B cell (primary cell): ENCODE measurements at regions not wholly inside any gene's neighbourhood (a gene's known extent, or its start where the extent isn't known, plus 50 kb on each side); places are given as distances from the start of the nearest gene placed in this dataset.

Experiments
- ATAC-seq: fragments of 200-7000 bp; cut with Tn5 transposase; one replicate; pipeline ENCODE4 v1.10.0; 2021; ENCODE audit warnings: low read depth, mild to moderate bottlenecking, moderate number of reproducible peaks, moderate library complexity
- CTCF ChIA-PET: fragments of 350-600 bp; sonication (Branson Sonifier 250); formaldehyde crosslinking; loops from one replicate; lab custom pipeline; 2021; ENCODE audit warnings: antibody characterized with exemption, inconsistent platforms; lab: Charles Lee
- POLR2A ChIA-PET: fragments of 350-600 bp; sonication (Branson Sonifier 250); formaldehyde crosslinking; loops from one replicate; lab custom pipeline; 2021; ENCODE audit warnings: antibody characterized with exemption; lab: Charles Lee
- DNase-seq: peaks from one replicate; pipeline ENCODE4 v3.0.0; 2013
- H2AFZ ChIP-seq: 2 replicates; pipeline ENCODE4 v1.6.1; 2012; ENCODE audit warnings: mild to moderate bottlenecking, low read depth, low read length; ENCODE audit not compliant: insufficient read depth, poor library complexity, severe bottlenecking
- H3K27ac ChIP-seq, 2 donors: 1 replicate in 1 of 2; 2 replicates in 1 of 2; pipeline ENCODE4 v1.5.1; 2012 to 2013; ENCODE audit warnings: low read length in 2 of 2, mild to moderate bottlenecking in 2 of 2, moderate library complexity in 1 of 2
- H3K27me3 ChIP-seq, 4 experiments: fragments of 200-600 bp in 1 of 4; sonication (generic) in 1 of 4; replicated peaks in 1 of 4; 1 replicate in 2 of 4; 2 replicates in 2 of 4; pipeline versions ENCODE4 v1.6.1 to v1.7.0; 2013 to 2016; ENCODE audit warnings: low read length in 3 of 4, mild to moderate bottlenecking in 2 of 4, mixed read lengths in 1 of 4, moderate library complexity in 1 of 4; ENCODE audit not compliant: insufficient read depth in 4 of 4, control insufficient read depth in 3 of 4; ENCODE audit errors: control extremely low read depth in 1 of 4
- H3K36me3 ChIP-seq, 2 experiments: replicated peaks in 1 of 2; 1 replicate in 1 of 2; 2 replicates in 1 of 2; pipeline versions ENCODE4 v1.6.1 to v1.7.1; 2013; ENCODE audit warnings: low read length in 1 of 2; ENCODE audit not compliant: insufficient read depth in 2 of 2, control insufficient read depth in 1 of 2; ENCODE audit errors: control extremely low read depth in 1 of 2, extremely low read depth in 1 of 2
- H3K4me1 ChIP-seq, 2 donors: fragments of 200-600 bp in 1 of 2; sonication (generic) in 1 of 2; 1 replicate in 1 of 2; 2 replicates in 1 of 2; pipeline versions ENCODE4 v1.5.1 to v1.6.1; 2013 to 2017; ENCODE audit warnings: low read length in 2 of 2; ENCODE audit not compliant: control insufficient read depth in 2 of 2, insufficient read depth in 2 of 2
- H3K4me2 ChIP-seq: replicated peaks from 2 replicates; pipeline ENCODE3; 2012; ENCODE audit warnings: mild to moderate bottlenecking, low read depth, low read length; ENCODE audit not compliant: poor library complexity, severe bottlenecking
- H3K4me3 ChIP-seq, 5 experiments: fragments of 200-600 bp in 1 of 5; sonication (generic) in 1 of 5; 1 replicate in 3 of 5; 2 replicates in 2 of 5; pipeline versions ENCODE4 v1.5.1 to v1.7.0; 2011 to 2016; ENCODE audit warnings: low read length in 4 of 5, mild to moderate bottlenecking in 4 of 5, low read depth in 2 of 5, control low read depth in 1 of 5, moderate library complexity in 1 of 5; ENCODE audit not compliant: insufficient read depth in 1 of 5; ENCODE audit errors: control extremely low read depth in 1 of 5, extremely low read depth in 1 of 5
- H3K79me2 ChIP-seq: fragments of 200-600 bp; sonication (generic); one replicate; pipeline ENCODE4 v1.6.0; 2016; ENCODE audit warnings: low read length; ENCODE audit not compliant: control insufficient read depth, insufficient read depth
- H3K9ac ChIP-seq: fragments of 200-600 bp; sonication (generic); 2 replicates; pipeline ENCODE4 v1.6.1; 2017; ENCODE audit warnings: mild to moderate bottlenecking, low read length, moderate library complexity
- H3K9me3 ChIP-seq, 3 donors: one replicate each; pipeline versions ENCODE4 v1.6.1 to v1.7.1; 2013; ENCODE audit warnings: low read length in 2 of 3; ENCODE audit not compliant: control insufficient read depth in 2 of 3, insufficient read depth in 1 of 3; ENCODE audit errors: control extremely low read depth in 1 of 3
- H4K20me1 ChIP-seq: 2 replicates; pipeline ENCODE4 v1.6.0; 2012; ENCODE audit warnings: mild to moderate bottlenecking, low read length; ENCODE audit not compliant: insufficient read depth, control insufficient read depth, poor library complexity, severe bottlenecking
- H3K27ac Mint-ChIP-seq: one replicate; pipeline ENCODE4 v1.8.0; 2021; ENCODE audit warnings: mixed read lengths
- H3K27me3 Mint-ChIP-seq: one replicate; pipeline ENCODE4 v1.8.0; 2021; ENCODE audit warnings: mixed read lengths
- H3K4me1 Mint-ChIP-seq: one replicate; pipeline ENCODE4 v1.8.0; 2021; ENCODE audit warnings: mixed read lengths
- H3K4me3 Mint-ChIP-seq: one replicate; pipeline ENCODE4 v1.8.0; 2021; ENCODE audit warnings: mixed read lengths
- H3K9me3 Mint-ChIP-seq: one replicate; pipeline ENCODE4 v1.8.0; 2022; ENCODE audit warnings: mixed read lengths; ENCODE audit not compliant: insufficient read depth
- CTCF ChIP-seq: fragments of 200-600 bp; IDR thresholded peaks from one replicate; pipeline ENCODE4 v1.8.0; 2022; ENCODE audit warnings: antibody characterized with exemption, mild to moderate bottlenecking
- EZH2 ChIP-seq: IDR thresholded peaks from 2 replicates; pipeline ENCODE4 v1.6.1; 2012; ENCODE audit warnings: borderline replicate concordance, low read depth, mild to moderate bottlenecking, moderate library complexity, low read length; ENCODE audit not compliant: insufficient read depth, poor library complexity, severe bottlenecking
- WGBS: methylation state at CpG from one replicate; pipeline ENCODE4 v1.1.5; 2013; ENCODE audit warnings: missing lambda C conversion rate; ENCODE audit not compliant: insufficient coverage; 5-methylcytosine and 5-hydroxymethylcytosine counted together
- intact Hi-C: fragments of 100-400 bp; cut with micrococcal nuclease; formaldehyde crosslinking; loops from one replicate; pipeline ENCODE4 v1.10.0; 2022

DNA sequence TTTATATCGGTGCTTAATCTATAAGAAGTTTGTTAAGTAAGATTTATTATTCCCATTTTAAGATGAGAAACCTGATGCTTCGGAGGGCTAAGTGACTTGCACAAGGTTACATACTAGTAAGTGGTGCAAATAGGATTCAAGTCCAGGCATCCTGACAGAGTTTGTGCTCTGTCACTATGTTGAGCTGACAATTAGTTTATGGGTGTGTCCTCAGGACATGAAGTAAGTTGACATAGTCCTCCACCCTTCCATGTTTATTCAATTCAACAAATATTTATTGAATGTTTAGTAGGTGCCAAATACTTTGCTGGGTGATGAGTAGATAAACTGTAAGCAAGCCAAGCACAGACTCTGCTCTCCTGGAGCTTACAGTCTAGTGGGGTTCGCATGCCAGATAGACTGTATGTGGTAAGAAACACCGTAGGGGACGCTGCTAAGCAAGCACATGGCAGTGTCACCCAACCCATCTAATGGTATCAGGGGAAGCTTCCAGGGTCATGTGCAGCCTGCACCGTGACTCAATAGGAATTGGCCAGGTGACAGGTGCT, 342.7 kb upstream of the SATB1 start:
- Histone ChIP-seq H3K27me3 (no peaks in the 10 kb centered on the region), H2AFZ (no peak overlapping the region), H4K20me1 (no peaks in the 10 kb centered on the region), H3K9ac (no peak overlapping the region), H3K4me3 (no peak overlapping the region), H3K9me3 (no peaks in the 10 kb centered on the region), H3K36me3 (no peaks in the 10 kb centered on the region), H3K4me2 (no peak overlapping the region), H3K4me1 (no peaks in the 10 kb centered on the region), H3K27ac (no peak overlapping the region), H3K79me2 (no peaks in the 10 kb centered on the region)
- no peak for TF ChIP-seq EZH2
- TF ChIP-seq CTCF, result no peak
- POLR2A ChIA-PET, result no interaction called here
- no peaks in the 10 kb centered on the region for H3K9me3 Mint-ChIP-seq
- intact Hi-C loops, result no loop called here
- no peak overlapping the region for H3K4me3 Mint-ChIP-seq
- H3K4me1 Mint-ChIP-seq, result no peaks in the 10 kb centered on the region
- no peak for DNase-seq
- 100% methylated on average over 4 of the region's 6 CpGs for WGBS
- no peak overlapping the region for H3K27ac Mint-ChIP-seq
- CTCF ChIA-PET, result interaction anchor here (0.9 to 1.1 kb wide), 2 partner anchors 10 kb away, joined by 3 to 7 read pairs; no protein-coding TSS in a partner anchor
- peaks cover 12% of the 10 kb centered on the region for H3K27me3 Mint-ChIP-seq
- ATAC-seq, result no peak

GRCh38 chr3:18766974-18767373, 341.8 kb upstream of the SATB1 start:
- Histone ChIP-seq H3K4me1 (no peaks in the 10 kb centered on the region), H3K9me3 (no peaks in the 10 kb centered on the region), H3K27ac (no peak overlapping the region), H3K9ac (no peak overlapping the region), H3K27me3 (no peaks in the 10 kb centered on the region), H3K79me2 (no peaks in the 10 kb centered on the region), H2AFZ (no peak overlapping the region), H3K36me3 (no peaks in the 10 kb centered on the region), H3K4me2 (no peak overlapping the region), H3K4me3 (no peak overlapping the region), H4K20me1 (no peaks in the 10 kb centered on the region)
- H3K9me3 Mint-ChIP-seq, result no peaks in the 10 kb centered on the region
- ATAC-seq, result no peak
- no peak overlapping the region for H3K27ac Mint-ChIP-seq
- intact Hi-C loops, result no loop called here
- CTCF ChIA-PET, result interaction anchor here (1.1 kb wide), 1 partner anchor 9 kb away, joined by 7 read pairs; no protein-coding TSS in a partner anchor
- peaks cover 11% of the 10 kb centered on the region for H3K27me3 Mint-ChIP-seq
- TF ChIP-seq CTCF, result no peak
- no peak for TF ChIP-seq EZH2
- no peaks in the 10 kb centered on the region for H3K4me1 Mint-ChIP-seq
- no peak overlapping the region for H3K4me3 Mint-ChIP-seq
- DNase-seq, result no peak
- WGBS, result 67% methylated on average over 2 of the region's 2 CpGs
- POLR2A ChIA-PET, result no interaction called here
